ENCODE measurements at regions not wholly inside any gene's neighbourhood (a gene's known extent, or its start where the extent isn't known, plus 50 kb on each side); places are given as distances from the start of the nearest gene placed in this dataset.

DNA sequence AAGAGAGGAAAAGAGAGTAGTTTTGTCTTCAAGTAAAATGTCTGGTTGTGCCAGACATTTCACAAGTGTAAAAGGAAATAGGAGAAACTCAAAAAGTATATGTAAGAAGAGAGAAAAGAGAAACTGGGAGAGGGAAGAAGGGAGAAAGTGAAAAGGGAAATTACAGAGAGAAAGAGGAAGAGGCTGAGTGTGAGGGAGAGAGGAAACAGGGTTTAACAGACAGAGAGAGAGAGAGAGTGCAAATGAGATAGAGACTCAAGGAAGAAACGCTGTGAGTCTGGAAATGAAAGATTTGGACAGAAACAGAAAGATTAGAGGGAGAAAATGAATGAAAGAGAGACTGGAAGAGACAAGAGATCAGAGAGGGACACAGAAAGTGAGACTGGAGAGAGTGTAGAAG lies 806.2 kb downstream of the PLA2G4A start:
- peaks cover 0 to 6% (median 0%) of the 10 kb centered on the region in 4 donors for H3K9me3 ChIP-seq (ENCODE audit: control insufficient read depth in 4 of 4, insufficient read depth in 3 of 4, low read length in 3 of 4)
- H3K27me3 ChIP-seq (ENCODE audit: control insufficient read depth in 3 of 3, insufficient read depth in 3 of 3, low read length in 2 of 3) = no peaks in the 10 kb centered on the region
- H3K36me3 ChIP-seq (ENCODE audit: control insufficient read depth in 4 of 4, insufficient read depth in 4 of 4, low read length in 4 of 4) = no peaks in the 10 kb centered on the region
- H3K4me3 ChIP-seq = no peak overlapping the region
- no peak overlapping the region for H3K27ac ChIP-seq (ENCODE audit: low read depth in 1 of 2, low read length in 1 of 2)
- no peaks in the 10 kb centered on the region for H3K4me1 ChIP-seq (ENCODE audit: control insufficient read depth in 5 of 5, insufficient read depth in 5 of 5, low read length in 5 of 5)
- DNase-seq (no peak), ATAC-seq (ENCODE audit: insufficient read depth, low FRiP score) (no peak)
- 41 to 49% methylated on average over 1 of the region's 1 CpG for WGBS, 2 donors
- H3K9ac ChIP-seq (ENCODE audit: insufficient read depth in 1 of 2, low read length in 2 of 2) = no peak overlapping the region
- TF ChIP-seq, protein P1, sequence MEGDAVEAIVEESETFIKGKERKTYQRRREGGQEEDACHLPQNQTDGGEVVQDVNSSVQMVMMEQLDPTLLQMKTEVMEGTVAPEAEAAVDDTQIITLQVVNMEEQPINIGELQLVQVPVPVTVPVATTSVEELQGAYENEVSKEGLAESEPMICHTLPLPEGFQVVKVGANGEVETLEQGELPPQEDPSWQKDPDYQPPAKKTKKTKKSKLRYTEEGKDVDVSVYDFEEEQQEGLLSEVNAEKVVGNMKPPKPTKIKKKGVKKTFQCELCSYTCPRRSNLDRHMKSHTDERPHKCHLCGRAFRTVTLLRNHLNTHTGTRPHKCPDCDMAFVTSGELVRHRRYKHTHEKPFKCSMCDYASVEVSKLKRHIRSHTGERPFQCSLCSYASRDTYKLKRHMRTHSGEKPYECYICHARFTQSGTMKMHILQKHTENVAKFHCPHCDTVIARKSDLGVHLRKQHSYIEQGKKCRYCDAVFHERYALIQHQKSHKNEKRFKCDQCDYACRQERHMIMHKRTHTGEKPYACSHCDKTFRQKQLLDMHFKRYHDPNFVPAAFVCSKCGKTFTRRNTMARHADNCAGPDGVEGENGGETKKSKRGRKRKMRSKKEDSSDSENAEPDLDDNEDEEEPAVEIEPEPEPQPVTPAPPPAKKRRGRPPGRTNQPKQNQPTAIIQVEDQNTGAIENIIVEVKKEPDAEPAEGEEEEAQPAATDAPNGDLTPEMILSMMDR (IDR thresholded peaks at IDR 0.05; ENCODE audit: control extremely low read depth, extremely low read depth) = no peak

DNA sequence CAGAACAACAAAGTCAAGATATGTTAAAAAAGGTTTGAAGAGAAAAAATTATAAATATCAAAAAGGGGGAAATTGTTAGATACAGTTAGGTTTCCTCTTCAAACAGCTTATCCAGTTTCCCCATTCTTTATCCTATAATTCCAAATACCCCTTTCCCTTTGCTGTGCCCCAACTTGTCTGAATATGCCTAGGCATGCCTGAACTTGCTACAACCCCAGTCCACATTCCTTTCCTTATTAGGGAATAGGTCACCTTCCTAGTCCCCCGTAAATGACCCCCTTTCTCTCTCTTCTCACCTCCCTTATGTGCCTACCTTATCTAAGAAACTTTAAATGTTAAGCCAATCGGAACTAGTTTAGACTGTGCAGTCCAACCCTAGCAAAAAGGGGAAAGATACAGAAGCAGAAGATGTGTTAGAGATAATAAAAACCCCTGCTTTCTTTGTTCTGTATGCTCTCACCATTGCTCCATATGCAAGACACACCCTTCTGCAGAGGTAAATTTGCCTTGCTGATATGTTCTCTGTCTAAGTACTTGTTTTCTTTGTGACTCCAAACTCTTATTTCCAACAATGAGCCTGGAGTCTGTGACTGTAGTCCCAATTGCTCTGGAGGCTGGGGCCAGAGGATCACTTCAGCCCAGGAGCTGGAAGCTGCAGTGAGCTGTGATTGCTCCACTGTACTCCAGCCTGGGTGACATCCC lies 810.1 kb downstream of the PLA2G4A start:
- no peak for ATAC-seq (ENCODE audit: insufficient read depth, low FRiP score)
- no peaks in the 10 kb centered on the region for H3K9me3 ChIP-seq (ENCODE audit: control insufficient read depth in 4 of 4, insufficient read depth in 3 of 4, low read length in 3 of 4)
- DNase-seq = no peak
- H3K36me3 ChIP-seq (ENCODE audit: control insufficient read depth in 4 of 4, insufficient read depth in 4 of 4, low read length in 4 of 4) = no peaks in the 10 kb centered on the region
- no peak overlapping the region for H3K4me3 ChIP-seq
- H3K27me3 ChIP-seq (ENCODE audit: control insufficient read depth in 3 of 3, insufficient read depth in 3 of 3, low read length in 2 of 3) = no peaks in the 10 kb centered on the region
- H3K9ac ChIP-seq (ENCODE audit: insufficient read depth in 1 of 2, low read length in 2 of 2) = no peak overlapping the region
- TF ChIP-seq, protein P1 (IDR thresholded peaks at IDR 0.05; ENCODE audit: control extremely low read depth, extremely low read depth) = no peak
- no peaks in the 10 kb centered on the region for H3K4me1 ChIP-seq (ENCODE audit: control insufficient read depth in 5 of 5, insufficient read depth in 5 of 5, low read length in 5 of 5)
- no peak overlapping the region for H3K27ac ChIP-seq (ENCODE audit: low read depth in 1 of 2, low read length in 1 of 2)
- 79 to 94% methylated on average over 2 of the region's 2 CpGs for WGBS, 2 donors

DNA sequence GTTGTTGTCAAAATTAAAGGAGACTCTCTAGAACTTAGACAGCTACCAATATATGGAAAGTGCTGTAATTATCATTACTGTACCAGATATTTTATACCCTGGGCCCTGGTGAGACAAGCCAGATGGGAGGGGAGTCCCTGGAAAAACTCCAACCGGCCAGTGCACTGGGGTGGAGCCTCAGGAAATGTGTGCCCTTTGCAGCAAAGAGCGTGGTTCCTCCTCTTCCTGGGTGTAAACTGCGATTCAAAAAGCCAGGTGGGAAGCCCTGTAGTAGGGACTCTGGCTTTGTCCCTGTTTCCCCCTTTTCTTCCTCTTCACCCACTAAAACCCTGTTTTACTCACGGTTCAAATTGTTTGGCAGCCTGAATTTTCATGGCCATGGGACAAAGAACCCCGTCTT lies 812.3 kb downstream of the PLA2G4A start:
- Histone ChIP-seq H3K4me1 (ENCODE audit: control insufficient read depth in 5 of 5, insufficient read depth in 5 of 5, low read length in 5 of 5) (no peaks in the 10 kb centered on the region), H3K36me3 (ENCODE audit: control insufficient read depth in 4 of 4, insufficient read depth in 4 of 4, low read length in 4 of 4) (no peaks in the 10 kb centered on the region), H3K4me3 (no peak overlapping the region), H3K9me3 (ENCODE audit: control insufficient read depth in 4 of 4, insufficient read depth in 3 of 4, low read length in 3 of 4) (no peaks in the 10 kb centered on the region), H3K27ac (ENCODE audit: low read depth in 1 of 2, low read length in 1 of 2) (no peak overlapping the region), H3K9ac (ENCODE audit: insufficient read depth in 1 of 2, low read length in 2 of 2) (no peak overlapping the region), H3K27me3 (ENCODE audit: control insufficient read depth in 3 of 3, insufficient read depth in 3 of 3, low read length in 2 of 3) (no peaks in the 10 kb centered on the region)
- TF ChIP-seq, protein P1 (IDR thresholded peaks at IDR 0.05; ENCODE audit: control extremely low read depth, extremely low read depth) = no peak
- 84 to 85% methylated on average over 5 of the region's 5 CpGs for WGBS, 2 donors
- ATAC-seq (ENCODE audit: insufficient read depth, low FRiP score) (no peak), DNase-seq (no peak)

DNA sequence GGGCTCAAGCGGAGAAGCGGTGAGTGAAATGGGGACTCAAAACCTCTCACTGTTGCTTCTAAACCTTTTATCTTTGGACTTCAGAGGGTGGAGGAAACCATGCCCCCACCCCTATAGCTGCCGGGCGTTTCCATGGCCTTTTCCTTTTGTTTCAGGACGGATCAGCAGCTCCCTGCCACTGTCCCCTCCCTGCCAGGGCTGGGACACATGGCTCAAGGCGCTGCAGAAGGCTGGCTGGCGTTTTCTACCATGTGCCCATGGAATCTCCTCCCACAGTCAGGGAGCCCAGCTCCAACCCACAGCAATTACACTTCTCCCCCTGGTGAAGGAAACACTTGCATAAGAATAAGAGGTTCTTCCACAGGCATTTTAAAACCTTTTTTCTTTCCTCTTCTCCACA lies 812.7 kb downstream of the PLA2G4A start:
- 87 to 88% methylated on average over 7 of the region's 7 CpGs for WGBS, 2 donors
- Histone ChIP-seq H3K9ac (ENCODE audit: insufficient read depth in 1 of 2, low read length in 2 of 2) (no peak overlapping the region), H3K36me3 (ENCODE audit: control insufficient read depth in 4 of 4, insufficient read depth in 4 of 4, low read length in 4 of 4) (no peaks in the 10 kb centered on the region), H3K27me3 (ENCODE audit: control insufficient read depth in 3 of 3, insufficient read depth in 3 of 3, low read length in 2 of 3) (no peaks in the 10 kb centered on the region), H3K9me3 (ENCODE audit: control insufficient read depth in 4 of 4, insufficient read depth in 3 of 4, low read length in 3 of 4) (no peaks in the 10 kb centered on the region), H3K4me3 (no peak overlapping the region), H3K27ac (ENCODE audit: low read depth in 1 of 2, low read length in 1 of 2) (no peak overlapping the region), H3K4me1 (ENCODE audit: control insufficient read depth in 5 of 5, insufficient read depth in 5 of 5, low read length in 5 of 5) (no peaks in the 10 kb centered on the region)
- DNase-seq (no peak), ATAC-seq (ENCODE audit: insufficient read depth, low FRiP score) (no peak)
- TF ChIP-seq, protein P1 (IDR thresholded peaks at IDR 0.05; ENCODE audit: control extremely low read depth, extremely low read depth) = no peak
